HEK293T (cell line): ENCODE measurements at regions not wholly inside any gene's neighbourhood (a gene's known extent, or its start where the extent isn't known, plus 50 kb on each side); places are given as distances from the start of the nearest gene placed in this dataset.
"Not testable (repeated sequence)": the region's sequence is repeated elsewhere in the genome, so short reads cannot be mapped to it uniquely, and the experiment has no call there.

Source experiments
- CTCF ChIA-PET: fragments of 350-600 bp; formaldehyde crosslinking; extraction: SDS; loops from one replicate; lab custom pipeline; 2021; ENCODE audit warnings: antibody characterized with exemption, inconsistent platforms; lab: Yijun Ruan, JAX
- POLR2A ChIA-PET: fragments of 350-600 bp; formaldehyde crosslinking; extraction: SDS; loops from one replicate; lab custom pipeline; 2020; ENCODE audit warnings: antibody characterized with exemption, inconsistent platforms; lab: Yijun Ruan, JAX
- DNase-seq: peaks from one replicate; pipeline ENCODE4 v3.0.0; 2012; ENCODE audit warnings: mixed read lengths; ENCODE audit errors: extremely low spot score
- ARNT ChIP-seq: fragments of 450-650 bp; IDR thresholded peaks from 2 replicates; pipeline ENCODE4 v1.6.1; 2017; ENCODE audit warnings: mild to moderate bottlenecking
- BHLHE40 ChIP-seq: fragments of 450-650 bp; IDR thresholded peaks from 2 replicates; pipeline ENCODE4 v1.6.1; 2016; ENCODE audit warnings: mild to moderate bottlenecking, moderate library complexity, borderline replicate concordance
- CTBP1 ChIP-seq: fragments of 450-650 bp; IDR thresholded peaks from 2 replicates; pipeline ENCODE4 v1.6.1; 2016; ENCODE audit warnings: borderline replicate concordance
- ELF4 ChIP-seq: fragments of 450-650 bp; IDR thresholded peaks from 2 replicates; pipeline ENCODE4 v1.6.1; 2017; ENCODE audit warnings: antibody characterized with exemption
- FOXA1 ChIP-seq: fragments of 450-650 bp; IDR thresholded peaks from 2 replicates; pipeline ENCODE4 v1.6.1; 2016; ENCODE audit warnings: mild to moderate bottlenecking
- FOXK2 ChIP-seq: fragments of 450-650 bp; IDR thresholded peaks from 2 replicates; pipeline ENCODE4 v1.6.1; 2016; ENCODE audit warnings: mild to moderate bottlenecking
- FOXM1 ChIP-seq: fragments of 450-650 bp; IDR thresholded peaks from 2 replicates; pipeline ENCODE4 v1.6.1; 2017; ENCODE audit warnings: mild to moderate bottlenecking, borderline replicate concordance
- HDGF ChIP-seq: fragments of 450-650 bp; IDR thresholded peaks from 2 replicates; pipeline ENCODE4 v1.6.1; 2017; ENCODE audit warnings: antibody characterized with exemption, borderline replicate concordance
- L3MBTL2 ChIP-seq: fragments of 450-650 bp; conservative IDR thresholded peaks from 2 replicates; pipeline ENCODE4 v1.6.1; 2016; ENCODE audit warnings: mild to moderate bottlenecking
- LEF1 ChIP-seq: fragments of 450-650 bp; IDR thresholded peaks from 2 replicates; pipeline ENCODE4 v1.6.1; 2017; ENCODE audit warnings: mild to moderate bottlenecking, borderline replicate concordance
- NFRKB ChIP-seq: fragments of 450-650 bp; IDR thresholded peaks from 2 replicates; pipeline ENCODE4 v1.6.1; 2016; ENCODE audit warnings: mild to moderate bottlenecking, moderate library complexity
- SP1 ChIP-seq: fragments of 450-650 bp; IDR thresholded peaks from 2 replicates; pipeline ENCODE4 v1.6.1; 2017
- SUZ12 ChIP-seq: fragments of 450-650 bp; IDR thresholded peaks from 2 replicates; pipeline ENCODE4 v1.6.1; 2016; ENCODE audit warnings: mild to moderate bottlenecking
- TARDBP ChIP-seq: fragments of 450-650 bp; IDR thresholded peaks from 2 replicates; pipeline ENCODE4 v1.6.1; 2016
- ZNF384 ChIP-seq: fragments of 450-650 bp; IDR thresholded peaks from 2 replicates; pipeline ENCODE4 v1.6.1; 2016
- TF ChIP-seq, protein P1 (sequence below): fragments of 450-650 bp; IDR thresholded peaks from 2 replicates; pipeline ENCODE4 v1.6.1; 2016

GRCh38 chr12:30529489-30530269 lies 166.0 kb downstream of the IPO8 start:
- TF ChIP-seq HDGF (no peak), LEF1 (no peak), ELF4 (no peak), L3MBTL2 (no peak), FOXK2 (no peak), SUZ12 (no peak), SP1 (no peak), FOXA1 (no peak), CTBP1 (no peak), FOXM1 (no peak), TARDBP (no peak), BHLHE40 (no peak), ZNF384 (no peak)
- DNase-seq = no peak
- ChIA-PET POLR2A (no interaction called here), CTCF (no interaction called here)

- ChIA-PET POLR2A (no interaction called here), CTCF (no interaction called here)
- no peak for DNase-seq
- no peak for TF ChIP-seq SP1
- no peak for TF ChIP-seq FOXA1
- no peak for TF ChIP-seq BHLHE40
- TF ChIP-seq, protein P1, sequence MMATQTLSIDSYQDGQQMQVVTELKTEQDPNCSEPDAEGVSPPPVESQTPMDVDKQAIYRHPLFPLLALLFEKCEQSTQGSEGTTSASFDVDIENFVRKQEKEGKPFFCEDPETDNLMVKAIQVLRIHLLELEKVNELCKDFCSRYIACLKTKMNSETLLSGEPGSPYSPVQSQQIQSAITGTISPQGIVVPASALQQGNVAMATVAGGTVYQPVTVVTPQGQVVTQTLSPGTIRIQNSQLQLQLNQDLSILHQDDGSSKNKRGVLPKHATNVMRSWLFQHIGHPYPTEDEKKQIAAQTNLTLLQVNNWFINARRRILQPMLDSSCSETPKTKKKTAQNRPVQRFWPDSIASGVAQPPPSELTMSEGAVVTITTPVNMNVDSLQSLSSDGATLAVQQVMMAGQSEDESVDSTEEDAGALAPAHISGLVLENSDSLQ = no peak
- TF ChIP-seq ARNT = no peak
- TF ChIP-seq HDGF = no peak
- no peak for TF ChIP-seq SUZ12
- no peak for TF ChIP-seq LEF1
- no peak for TF ChIP-seq FOXK2
- TF ChIP-seq ELF4 = no peak
- no peak for TF ChIP-seq L3MBTL2
- TF ChIP-seq ZNF384 = no peak
- TF ChIP-seq TARDBP = no peak
- TF ChIP-seq NFRKB = no peak
- no peak for TF ChIP-seq FOXM1
- TF ChIP-seq CTBP1 = no peak
Observed at GRCh38 chr12:30525171-30525570, 170.5 kb downstream of the IPO8 start.

GRCh38 chr12:30520285-30520684 lies 175.4 kb downstream of the IPO8 start:
- CTCF ChIA-PET, POLR2A ChIA-PET, DNase-seq: not testable (repeated sequence)

GRCh38 chr12:30519535-30519934 lies 176.1 kb downstream of the IPO8 start:
- ChIA-PET CTCF (no interaction called here), POLR2A (no interaction called here)
- TF ChIP-seq FOXA1 (no peak), ARNT (no peak), TARDBP (no peak), ELF4 (no peak), SP1 (no peak), HDGF (no peak)
- TF ChIP-seq, protein P1 = no peak
- no peak for DNase-seq

- TF ChIP-seq FOXM1 (no peak), BHLHE40 (no peak), SUZ12 (no peak), FOXA1 (no peak), ELF4 (no peak), FOXK2 (no peak), NFRKB (no peak), L3MBTL2 (no peak), HDGF (no peak), ZNF384 (no peak)
- TF ChIP-seq, protein P1 = no peak
- POLR2A ChIA-PET = no interaction called here
- CTCF ChIA-PET = interaction anchor here (0.6 kb wide), 1 partner anchor 1195 kb away, joined by 6 read pairs; no protein-coding TSS in a partner anchor
- no peak for DNase-seq
Observed at GRCh38 chr12:30517320-30517719, 178.3 kb downstream of the IPO8 start.

GRCh38 chr12:30515351-30515750 lies 180.3 kb downstream of the IPO8 start:
- ChIA-PET CTCF (no interaction called here), POLR2A (no interaction called here)
- DNase-seq = no peak
- TF ChIP-seq ELF4 (no peak), ARNT (no peak), FOXK2 (no peak), ZNF384 (no peak), SUZ12 (no peak), CTBP1 (no peak), FOXM1 (no peak), BHLHE40 (no peak), TARDBP (no peak), LEF1 (no peak), FOXA1 (no peak), L3MBTL2 (no peak), HDGF (no peak), NFRKB (no peak), SP1 (no peak)
- TF ChIP-seq, protein P1 = no peak
